H9 (cell line): ENCODE measurements at regions not wholly inside any gene's neighbourhood (a gene's known extent, or its start where the extent isn't known, plus 50 kb on each side); places are given as distances from the start of the nearest gene placed in this dataset.
"Not testable (repeated sequence)": the region's sequence is repeated elsewhere in the genome, so short reads cannot be mapped to it uniquely, and the experiment has no call there.

Experiments
- DNase-seq: peaks from one replicate; pipeline ENCODE4 v3.0.0-alpha.2; 2017
- H2AFZ ChIP-seq: one replicate; pipeline ENCODE4 v1.6.1; 2013; ENCODE audit warnings: mild to moderate bottlenecking, low read length, control low read depth, moderate library complexity
- H2AK5ac ChIP-seq: 2 replicates; pipeline ENCODE4 v1.6.1; 2013; ENCODE audit warnings: low read length, control low read depth, mixed read lengths; ENCODE audit not compliant: insufficient read length
- H2BK120ac ChIP-seq: one replicate; pipeline ENCODE4 v1.6.1; 2013; ENCODE audit warnings: low read depth, mild to moderate bottlenecking, low read length, control low read depth, inconsistent platforms; ENCODE audit not compliant: poor library complexity, severe bottlenecking
- H2BK12ac ChIP-seq: 2 replicates; pipeline ENCODE4 v1.6.1; 2013; ENCODE audit warnings: low read length, control low read depth, mixed read lengths, low read depth; ENCODE audit not compliant: insufficient read length
- H2BK15ac ChIP-seq: 2 replicates; pipeline ENCODE4 v1.6.1; 2013; ENCODE audit warnings: low read depth, low read length, control low read depth
- H2BK20ac ChIP-seq: one replicate; pipeline ENCODE4 v1.6.1; 2013; ENCODE audit warnings: low read depth, mild to moderate bottlenecking, low read length, control low read depth, inconsistent platforms; ENCODE audit not compliant: poor library complexity, severe bottlenecking
- H2BK5ac ChIP-seq: 2 replicates; pipeline ENCODE4 v1.6.1; 2013; ENCODE audit warnings: low read length, control low read depth, mixed read lengths; ENCODE audit not compliant: insufficient read length
- H3K14ac ChIP-seq: 2 replicates; pipeline ENCODE4 v1.6.1; 2013; ENCODE audit warnings: low read length, control low read depth; ENCODE audit not compliant: insufficient read depth
- H3K18ac ChIP-seq: 2 replicates; pipeline ENCODE4 v1.6.1; 2013; ENCODE audit warnings: low read depth, mild to moderate bottlenecking, mixed read lengths, low read length, control low read depth; ENCODE audit not compliant: insufficient read length
- H3K23ac ChIP-seq: 2 replicates; pipeline ENCODE4 v1.6.1; 2013; ENCODE audit warnings: low read length, control low read depth, mixed read lengths, low read depth; ENCODE audit not compliant: insufficient read length
- H3K23me2 ChIP-seq: 2 replicates; pipeline ENCODE4 v1.6.1; 2013; ENCODE audit warnings: low read depth, mild to moderate bottlenecking, mixed read lengths, low read length, control low read depth; ENCODE audit not compliant: insufficient read length, poor library complexity, severe bottlenecking
- H3K27ac ChIP-seq: 2 replicates; pipeline ENCODE4 v1.5.1; 2013; ENCODE audit warnings: low read length, control low read depth, mixed read lengths, low read depth; ENCODE audit not compliant: insufficient read length
- H3K27me3 ChIP-seq: 2 replicates; pipeline ENCODE4 v1.6.1; 2013; ENCODE audit warnings: low read length, control low read depth, inconsistent platforms; ENCODE audit not compliant: insufficient read depth
- H3K4ac ChIP-seq: 2 replicates; pipeline ENCODE4 v1.6.1; 2013; ENCODE audit warnings: low read depth, mild to moderate bottlenecking, control low read depth, inconsistent platforms, low read length, moderate library complexity
- H3K4me1 ChIP-seq: 2 replicates; pipeline ENCODE4 v1.6.1; 2013; ENCODE audit warnings: low read length, control low read depth, inconsistent platforms; ENCODE audit not compliant: insufficient read depth
- H3K4me2 ChIP-seq: 2 replicates; pipeline ENCODE4 v1.6.1; 2013; ENCODE audit warnings: low read length, control low read depth, mixed read lengths; ENCODE audit not compliant: insufficient read length, insufficient read depth
- H3K56ac ChIP-seq: 2 replicates; pipeline ENCODE4 v1.6.1; 2013; ENCODE audit warnings: low read depth, mild to moderate bottlenecking, mixed read lengths, low read length, control low read depth; ENCODE audit not compliant: insufficient read length
- H3K79me1 ChIP-seq: 2 replicates; pipeline ENCODE4 v1.6.1; 2013; ENCODE audit warnings: low read depth, mild to moderate bottlenecking, moderate library complexity, low read length, control low read depth, inconsistent platforms; ENCODE audit not compliant: insufficient read depth, poor library complexity, severe bottlenecking
- H3K79me2 ChIP-seq: 2 replicates; pipeline ENCODE4 v1.6.1; 2013; ENCODE audit warnings: low read length, control low read depth, inconsistent platforms; ENCODE audit not compliant: insufficient read depth
- H3K9ac ChIP-seq: 2 replicates; pipeline ENCODE4 v1.6.1; 2013; ENCODE audit warnings: low read length, control low read depth, mixed read lengths; ENCODE audit not compliant: insufficient read length; ENCODE audit errors: extremely low read depth
- H3K9me3 ChIP-seq: one replicate; pipeline ENCODE4 v1.6.1; 2013; ENCODE audit warnings: low read depth, low read length, inconsistent platforms; ENCODE audit not compliant: control insufficient read depth
- H3T11ph ChIP-seq: one replicate; pipeline ENCODE4 v1.6.1; 2013; ENCODE audit warnings: mild to moderate bottlenecking, low read length, control low read depth, inconsistent platforms
- H4K20me1 ChIP-seq: one replicate; pipeline ENCODE4 v1.6.1; 2013; ENCODE audit not compliant: control insufficient read depth, insufficient read length, insufficient read depth
- H4K5ac ChIP-seq: 2 replicates; pipeline ENCODE4 v1.6.1; 2013; ENCODE audit warnings: low read depth, mild to moderate bottlenecking, mixed read lengths, low read length, control low read depth; ENCODE audit not compliant: insufficient read length
- H4K8ac ChIP-seq: replicated peaks from 2 replicates; pipeline ENCODE4 v1.6.1; 2013; ENCODE audit warnings: low read length, control low read depth, mixed read lengths, low read depth; ENCODE audit not compliant: insufficient read length
- H4K91ac ChIP-seq: 2 replicates; pipeline ENCODE4 v1.6.1; 2013; ENCODE audit warnings: low read depth, mild to moderate bottlenecking, moderate library complexity, mixed read lengths, low read length, control low read depth; ENCODE audit not compliant: insufficient read length
- H3K27ac Mint-ChIP-seq, 3 experiments: 2 replicates in 2 of 3; 3 replicates in 1 of 3; pipeline ENCODE4 v1.8.0; 2020 to 2021; ENCODE audit warnings: mixed read lengths in 3 of 3, mild to moderate bottlenecking in 1 of 3, moderate library complexity in 1 of 3
- H3K27me3 Mint-ChIP-seq: 2 replicates; pipeline ENCODE4 v1.8.0; 2021; ENCODE audit warnings: low read depth, mild to moderate bottlenecking, moderate library complexity, mixed read lengths
- H3K36me3 Mint-ChIP-seq, 3 experiments: 2 replicates in 2 of 3; 3 replicates in 1 of 3; pipeline ENCODE4 v1.8.0; 2020 to 2021; ENCODE audit warnings: low read depth in 3 of 3, mixed read lengths in 3 of 3; ENCODE audit not compliant: insufficient read depth in 1 of 3
- H3K4me1 Mint-ChIP-seq, 2 experiments: 2 replicates each; pipeline ENCODE4 v1.8.0; 2020; ENCODE audit warnings: mixed read lengths in 2 of 2
- H3K4me3 Mint-ChIP-seq, 2 experiments: 2 replicates in 1 of 2; 3 replicates in 1 of 2; pipeline ENCODE4 v1.8.0; 2020 to 2021; ENCODE audit warnings: mild to moderate bottlenecking in 2 of 2, mixed read lengths in 2 of 2, moderate library complexity in 1 of 2
- H3K9me3 Mint-ChIP-seq, 2 experiments: 2 replicates in 1 of 2; 3 replicates in 1 of 2; pipeline ENCODE4 v1.8.0; 2020; ENCODE audit warnings: mild to moderate bottlenecking in 2 of 2, mixed read lengths in 2 of 2, moderate library complexity in 1 of 2
- WGBS: extraction: QIAGEN DNeasy Blood & Tissue Kit; methylation state at CpG from one replicate; pipeline ENCODE4 v1.1.7; 2013; ENCODE audit warnings: missing lambda C conversion rate, low lambda C conversion rate, mixed read lengths; ENCODE audit not compliant: insufficient read length; ENCODE audit errors: extremely low coverage; 5-methylcytosine and 5-hydroxymethylcytosine counted together
- TF ChIP-seq, protein P1 (sequence below): fragments of 200-600 bp; sonication (generic); conservative IDR thresholded peaks from 3 replicates; pipeline ENCODE4 v1.8.0; 2021; ENCODE audit warnings: antibody characterized with exemption, mild to moderate bottlenecking

DNA sequence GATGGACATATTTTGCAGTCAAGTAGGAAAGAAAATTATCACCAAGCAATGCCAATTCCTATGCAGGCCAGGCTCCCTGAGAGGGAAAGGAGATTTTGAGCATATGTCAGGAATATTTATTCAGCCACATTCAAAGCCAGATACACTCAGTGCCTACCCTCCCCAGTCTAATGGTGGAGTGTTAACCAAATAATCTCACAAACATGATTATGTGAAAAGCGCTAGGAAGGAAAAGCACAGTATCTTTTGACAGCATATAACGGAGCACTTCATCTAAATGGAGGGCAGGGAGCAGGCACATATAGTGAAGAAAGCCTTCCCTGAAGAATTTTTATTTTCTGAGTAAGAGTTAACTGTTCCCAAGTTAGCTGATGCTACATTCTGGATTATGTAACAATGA, 80.3 kb upstream of the SLC30A5 start:
- Histone ChIP-seq H3K9ac (no peak overlapping the region), H3K79me2 (no peaks in the 10 kb centered on the region), H3T11ph (no peak overlapping the region), H3K23me2 (no peaks in the 10 kb centered on the region), H4K5ac (no peak overlapping the region), H3K79me1 (no peaks in the 10 kb centered on the region), H2BK120ac (no peak overlapping the region), H4K8ac (no peak overlapping the region), H2BK15ac (no peak overlapping the region), H3K4ac (no peak overlapping the region), H3K4me2 (no peak overlapping the region), H3K27ac (no peak overlapping the region), H3K18ac (no peak overlapping the region), H4K91ac (no peak overlapping the region), H2BK5ac (no peak overlapping the region), H3K27me3 (no peaks in the 10 kb centered on the region), H3K23ac (no peak overlapping the region), H2AFZ (no peak overlapping the region), H3K56ac (no peak overlapping the region), H3K4me1 (no peaks in the 10 kb centered on the region), H2BK12ac (no peak overlapping the region), H2BK20ac (no peak overlapping the region), H3K9me3 (no peaks in the 10 kb centered on the region), H2AK5ac (no peak overlapping the region), H4K20me1 (no peaks in the 10 kb centered on the region), H3K14ac (no peak overlapping the region)
- H3K4me3 Mint-ChIP-seq, result no peak overlapping the region
- H3K4me1 Mint-ChIP-seq, result no peaks in the 10 kb centered on the region
- H3K9me3 Mint-ChIP-seq, result no peaks in the 10 kb centered on the region
- whole genome bisulfite sequencing, result no CpG with 5 or more reads among the region's 2 CpGs
- TF ChIP-seq, protein P1, sequence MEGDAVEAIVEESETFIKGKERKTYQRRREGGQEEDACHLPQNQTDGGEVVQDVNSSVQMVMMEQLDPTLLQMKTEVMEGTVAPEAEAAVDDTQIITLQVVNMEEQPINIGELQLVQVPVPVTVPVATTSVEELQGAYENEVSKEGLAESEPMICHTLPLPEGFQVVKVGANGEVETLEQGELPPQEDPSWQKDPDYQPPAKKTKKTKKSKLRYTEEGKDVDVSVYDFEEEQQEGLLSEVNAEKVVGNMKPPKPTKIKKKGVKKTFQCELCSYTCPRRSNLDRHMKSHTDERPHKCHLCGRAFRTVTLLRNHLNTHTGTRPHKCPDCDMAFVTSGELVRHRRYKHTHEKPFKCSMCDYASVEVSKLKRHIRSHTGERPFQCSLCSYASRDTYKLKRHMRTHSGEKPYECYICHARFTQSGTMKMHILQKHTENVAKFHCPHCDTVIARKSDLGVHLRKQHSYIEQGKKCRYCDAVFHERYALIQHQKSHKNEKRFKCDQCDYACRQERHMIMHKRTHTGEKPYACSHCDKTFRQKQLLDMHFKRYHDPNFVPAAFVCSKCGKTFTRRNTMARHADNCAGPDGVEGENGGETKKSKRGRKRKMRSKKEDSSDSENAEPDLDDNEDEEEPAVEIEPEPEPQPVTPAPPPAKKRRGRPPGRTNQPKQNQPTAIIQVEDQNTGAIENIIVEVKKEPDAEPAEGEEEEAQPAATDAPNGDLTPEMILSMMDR, result no peak
- H3K27me3 Mint-ChIP-seq, result no peaks in the 10 kb centered on the region
- no peak overlapping the region for H3K27ac Mint-ChIP-seq
- no peak for DNase-seq
- H3K36me3 Mint-ChIP-seq, result no peaks in the 10 kb centered on the region

DNA sequence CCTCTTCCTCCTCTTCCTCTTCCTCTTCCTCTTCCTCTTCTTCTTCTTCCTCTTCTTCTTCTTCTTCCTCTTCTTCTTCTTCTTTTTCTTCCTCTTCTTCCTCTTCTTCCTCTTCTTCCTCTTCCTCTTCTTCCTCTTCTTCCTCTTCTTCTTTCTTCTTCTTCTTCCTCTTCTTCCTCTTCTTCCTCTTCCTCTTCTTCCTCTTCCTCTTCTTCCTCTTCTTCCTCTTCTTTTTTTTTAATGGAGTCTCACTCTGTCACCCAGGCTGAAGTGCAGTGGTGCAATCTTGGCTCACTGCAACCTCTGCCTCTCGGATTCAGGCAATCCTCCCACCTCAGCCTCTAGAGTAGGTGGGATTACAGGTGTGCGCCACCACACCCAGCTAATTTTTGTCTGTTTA, 79.8 kb upstream of the SLC30A5 start:
- not testable (repeated sequence) for H2AK5ac ChIP-seq, H3K36me3 Mint-ChIP-seq, H3K56ac ChIP-seq, H3K4me3 Mint-ChIP-seq, H2AFZ ChIP-seq, H2BK12ac ChIP-seq, H2BK5ac ChIP-seq, H3K9me3 ChIP-seq, H3K79me1 ChIP-seq, H4K91ac ChIP-seq, H3K27ac Mint-ChIP-seq, H3K9me3 Mint-ChIP-seq, H3K4me2 ChIP-seq, H3K23me2 ChIP-seq, H3K4ac ChIP-seq, H3K9ac ChIP-seq, H4K5ac ChIP-seq, H4K20me1 ChIP-seq, H3K23ac ChIP-seq, H3T11ph ChIP-seq, H3K14ac ChIP-seq, H3K4me1 Mint-ChIP-seq, H2BK15ac ChIP-seq, H3K18ac ChIP-seq, H3K27me3 ChIP-seq, H4K8ac ChIP-seq, H2BK120ac ChIP-seq, H2BK20ac ChIP-seq, H3K4me1 ChIP-seq, DNase-seq, H3K27me3 Mint-ChIP-seq, H3K79me2 ChIP-seq, H3K27ac ChIP-seq
- no CpG with 5 or more reads among the region's 2 CpGs for WGBS
